ENCODE measurements at regions not wholly inside any gene's neighbourhood (a gene's known extent, or its start where the extent isn't known, plus 50 kb on each side); places are given as distances from the start of the nearest gene placed in this dataset.

- TF ChIP-seq POLR2A (IDR thresholded peaks at IDR 0.05; ENCODE audit: low read length), result no peak
Observed at GRCh38 chrX:99603091-99603814, 806.8 kb downstream of the PCDH19 start.

GRCh38 chrX:99602107-99602506, 808.0 kb downstream of the PCDH19 start:
- TF ChIP-seq GATA1 (IDR thresholded peaks at IDR 0.05; ENCODE audit: low read depth, low read length) (no peak), POLR2A (IDR thresholded peaks at IDR 0.05; ENCODE audit: low read length) (no peak)
- DNase-seq, result no peak

More at GRCh38 chrX:99603091-99603814, 806.8 kb downstream of the PCDH19 start:
- DNase-seq, result no peak

- TF ChIP-seq GATA1 (IDR thresholded peaks at IDR 0.05; ENCODE audit: low read depth, low read length) (no peak), POLR2A (IDR thresholded peaks at IDR 0.05; ENCODE audit: low read length) (no peak)
- DNase-seq, result no peak
Observed at GRCh38 chrX:99588936-99589335, 821.1 kb downstream of the PCDH19 start.

- DNase-seq, result no peak
- TF ChIP-seq GATA1 (IDR thresholded peaks at IDR 0.05; ENCODE audit: low read depth, low read length) (no peak), POLR2A (IDR thresholded peaks at IDR 0.05; ENCODE audit: low read length) (no peak)
Observed at GRCh38 chrX:99572711-99573110, 837.4 kb downstream of the PCDH19 start.

- DNase-seq, result no peak
- TF ChIP-seq GATA1 (IDR thresholded peaks at IDR 0.05; ENCODE audit: low read depth, low read length) (no peak), POLR2A (IDR thresholded peaks at IDR 0.05; ENCODE audit: low read length) (no peak)
Observed at GRCh38 chrX:99549381-99549780, 860.7 kb downstream of the PCDH19 start.

GRCh38 chrX:99522450-99522849, 887.6 kb downstream of the PCDH19 start:
- no peak for DNase-seq
- TF ChIP-seq POLR2A (IDR thresholded peaks at IDR 0.05; ENCODE audit: low read length) (no peak), GATA1 (IDR thresholded peaks at IDR 0.05; ENCODE audit: low read depth, low read length) (no peak)

GRCh38 chrX:99507768-99508167, 902.3 kb downstream of the PCDH19 start:
- TF ChIP-seq POLR2A (IDR thresholded peaks at IDR 0.05; ENCODE audit: low read length) (no peak), GATA1 (IDR thresholded peaks at IDR 0.05; ENCODE audit: low read depth, low read length) (no peak)
- DNase-seq, result no peak

- no peak for TF ChIP-seq GATA1 (IDR thresholded peaks at IDR 0.05; ENCODE audit: low read depth, low read length)
- no peak for TF ChIP-seq POLR2A (IDR thresholded peaks at IDR 0.05; ENCODE audit: low read length)
- DNase-seq, result no peak
Observed at GRCh38 chrX:99495453-99495852, 914.6 kb downstream of the PCDH19 start.

- DNase-seq, result no peak
- TF ChIP-seq GATA1 (IDR thresholded peaks at IDR 0.05; ENCODE audit: low read depth, low read length) (no peak), POLR2A (IDR thresholded peaks at IDR 0.05; ENCODE audit: low read length) (no peak)
Observed at GRCh38 chrX:99494668-99495067, 915.4 kb downstream of the PCDH19 start.

GRCh38 chrX:99480728-99481127, 929.3 kb downstream of the PCDH19 start:
- TF ChIP-seq GATA1 (IDR thresholded peaks at IDR 0.05; ENCODE audit: low read depth, low read length), result no peak
- DNase-seq, result no peak

GRCh38 chrX:99469439-99469838, 940.6 kb downstream of the PCDH19 start:
- TF ChIP-seq POLR2A (IDR thresholded peaks at IDR 0.05; ENCODE audit: low read length), result no peak
- no peak for DNase-seq

- DNase-seq, result no peak
- TF ChIP-seq POLR2A (IDR thresholded peaks at IDR 0.05; ENCODE audit: low read length) (no peak), GATA1 (IDR thresholded peaks at IDR 0.05; ENCODE audit: low read depth, low read length) (no peak)
Observed at GRCh38 chrX:99468993-99469392, 941.1 kb downstream of the PCDH19 start.

- no peak for DNase-seq
- TF ChIP-seq POLR2A (IDR thresholded peaks at IDR 0.05; ENCODE audit: low read length) (no peak), GATA1 (IDR thresholded peaks at IDR 0.05; ENCODE audit: low read depth, low read length) (no peak)
Observed at GRCh38 chrX:99461223-99461622, 948.9 kb downstream of the PCDH19 start.

- no peak for TF ChIP-seq POLR2A (IDR thresholded peaks at IDR 0.05; ENCODE audit: low read length)
- TF ChIP-seq GATA1 (IDR thresholded peaks at IDR 0.05; ENCODE audit: low read depth, low read length), result no peak
- DNase-seq, result no peak
Observed at GRCh38 chrX:99445336-99445735, 964.7 kb downstream of the PCDH19 start.

GRCh38 chrX:99421796-99422195, 988.3 kb downstream of the PCDH19 start:
- DNase-seq, result no peak
- TF ChIP-seq POLR2A (IDR thresholded peaks at IDR 0.05; ENCODE audit: low read length), result no peak
- no peak for TF ChIP-seq GATA1 (IDR thresholded peaks at IDR 0.05; ENCODE audit: low read depth, low read length)

GRCh38 chrX:99415470-99415869, 994.6 kb downstream of the PCDH19 start:
- DNase-seq, result no peak
- no peak for TF ChIP-seq POLR2A (IDR thresholded peaks at IDR 0.05; ENCODE audit: low read length)

Data from erythroblast (primary cell).